ENCODE measurements at regions not wholly inside any gene's neighbourhood (a gene's known extent, or its start where the extent isn't known, plus 50 kb on each side); places are given as distances from the start of the nearest gene placed in this dataset.

- TF ChIP-seq ZNF549 (tag by site-specific recombination; IDR thresholded peaks at IDR 0.05) (no peak), MZF1 (tag by site-specific recombination; IDR thresholded peaks at IDR 0.05; ENCODE audit: borderline replicate concordance) (no peak), ZNF280D (tag by site-specific recombination; IDR thresholded peaks at IDR 0.05) (no peak), HIC1 (tag by site-specific recombination; IDR thresholded peaks at IDR 0.05) (no peak), ZBTB20 (tag by site-specific recombination; IDR thresholded peaks at IDR 0.05) (no peak), ZSCAN5A (tag by site-specific recombination; IDR thresholded peaks at IDR 0.05) (no peak)
Measured at GRCh38 chr6:105567140-105567539, 164.3 kb upstream of the PREP start (continued).

- POLR2A ChIA-PET, result no interaction called here
- TF ChIP-seq ZNF488 (tag by site-specific recombination; IDR thresholded peaks at IDR 0.05) (no peak), GLI2 (tag by site-specific recombination; IDR thresholded peaks at IDR 0.05; ENCODE audit: borderline replicate concordance, low read depth) (no peak), ZNF23 (tag by site-specific recombination; IDR thresholded peaks at IDR 0.05; ENCODE audit: borderline replicate concordance) (no peak), PBX3 (CRISPR knock-in tag; IDR thresholded peaks at IDR 0.05) (no peak), ZFHX2 (tag by site-specific recombination; conservative IDR thresholded peaks at IDR 0.05) (no peak), ZNF639 (tag by site-specific recombination; IDR thresholded peaks at IDR 0.05) (no peak), IKZF3 (tag by site-specific recombination; IDR thresholded peaks at IDR 0.05) (no peak), ELK4 (IDR thresholded peaks at IDR 0.05; ENCODE audit: borderline replicate concordance, low read depth, low read length) (no peak), ZNF311 (tag by site-specific recombination; IDR thresholded peaks at IDR 0.05; ENCODE audit: borderline replicate concordance) (no peak), ZNF174 (tag by site-specific recombination; IDR thresholded peaks at IDR 0.05) (no peak), ZNF157 (tag by site-specific recombination; IDR thresholded peaks at IDR 0.05) (no peak), ZNF114 (tag by site-specific recombination; IDR thresholded peaks at IDR 0.05) (no peak), ZNF16 (tag by site-specific recombination; IDR thresholded peaks at IDR 0.05; ENCODE audit: low read depth) (no peak), ZNF776 (tag by site-specific recombination; IDR thresholded peaks at IDR 0.05; ENCODE audit: borderline replicate concordance) (no peak), ZBTB11 (tag by site-specific recombination; conservative IDR thresholded peaks at IDR 0.05; ENCODE audit: low read depth) (no peak), ZNF426 (tag by site-specific recombination; IDR thresholded peaks at IDR 0.05) (no peak)
Measured at GRCh38 chr6:105566503-105566902, 163.6 kb upstream of the PREP start.

More at GRCh38 chr6:105566503-105566902, 163.6 kb upstream of the PREP start:
- no peaks in the 10 kb centered on the region for H3K9me3 ChIP-seq (ENCODE audit: control insufficient read depth, insufficient read depth, low read depth, low read length)
- H3K4me3 ChIP-seq (ENCODE audit: low read depth, low read length), result no peak overlapping the region
- CTCF ChIA-PET, result no interaction called here
- no peak overlapping the region for H3K27ac ChIP-seq (ENCODE audit: extremely low read depth, low read depth, low read length)
- H3K36me3 ChIP-seq (ENCODE audit: control insufficient read depth in 2 of 2, insufficient read depth in 1 of 2, low read length in 2 of 2), result no peaks in the 10 kb centered on the region
- no peaks in the 10 kb centered on the region for H3K4me1 ChIP-seq (ENCODE audit: control insufficient read depth, insufficient read depth, low read length)
